WTC11 (cell line): ENCODE measurements at regions not wholly inside any gene's neighbourhood (a gene's known extent, or its start where the extent isn't known, plus 50 kb on each side); places are given as distances from the start of the nearest gene placed in this dataset.

Experiments used
- ATF3 ChIP-seq: sonication (generic); formaldehyde crosslinking; conservative IDR thresholded peaks from 2 replicates; pipeline ENCODE4 v1.8.1; 2022; ENCODE audit warnings: mild to moderate bottlenecking, missing genetic modification reagents
- CDX4 ChIP-seq: fragments of 250-450 bp; sonication (Bioruptor Pico); IDR thresholded peaks from 2 replicates; pipeline ENCODE4 v1.9.0; 2021; ENCODE audit warnings: moderate library complexity, mild to moderate bottlenecking, inconsistent platforms, borderline replicate concordance
- FOXJ3 ChIP-seq: sonication (generic); formaldehyde crosslinking; IDR thresholded peaks from 2 replicates; pipeline ENCODE4 v1.9.0; 2021; ENCODE audit warnings: missing genetic modification reagents, mild to moderate bottlenecking, borderline replicate concordance
- TF ChIP-seq, protein P1 (sequence below): fragments of 200-600 bp; IDR thresholded peaks from 2 replicates; pipeline ENCODE4 v1.8.0; 2022; ENCODE audit warnings: antibody characterized with exemption
- TF ChIP-seq, protein P2 (sequence below): sonication (generic); formaldehyde crosslinking; IDR thresholded peaks from 2 replicates; pipeline ENCODE4 v1.8.0; 2022; ENCODE audit warnings: mild to moderate bottlenecking, missing genetic modification reagents

DNA sequence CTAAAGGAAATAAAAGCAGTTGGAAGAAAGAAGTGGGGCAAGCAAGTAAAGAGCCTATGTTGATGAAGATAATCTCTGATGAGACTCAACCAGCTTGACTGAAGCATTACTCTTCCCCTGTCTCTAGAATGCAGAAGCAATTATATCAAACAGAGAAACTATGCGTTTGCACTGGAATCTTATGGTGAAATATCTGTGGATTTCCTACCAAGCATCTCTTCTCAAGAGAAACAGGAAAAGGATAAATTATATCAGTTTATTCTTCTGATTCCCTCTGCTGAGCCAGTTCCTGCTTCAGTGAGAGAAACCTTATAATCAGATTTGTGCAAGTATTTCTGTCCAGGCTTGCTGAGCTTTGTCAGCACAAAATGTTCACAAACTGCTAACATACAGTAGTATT, 316.7 kb upstream of the SLC7A11 start:
- TF ChIP-seq, protein P1, sequence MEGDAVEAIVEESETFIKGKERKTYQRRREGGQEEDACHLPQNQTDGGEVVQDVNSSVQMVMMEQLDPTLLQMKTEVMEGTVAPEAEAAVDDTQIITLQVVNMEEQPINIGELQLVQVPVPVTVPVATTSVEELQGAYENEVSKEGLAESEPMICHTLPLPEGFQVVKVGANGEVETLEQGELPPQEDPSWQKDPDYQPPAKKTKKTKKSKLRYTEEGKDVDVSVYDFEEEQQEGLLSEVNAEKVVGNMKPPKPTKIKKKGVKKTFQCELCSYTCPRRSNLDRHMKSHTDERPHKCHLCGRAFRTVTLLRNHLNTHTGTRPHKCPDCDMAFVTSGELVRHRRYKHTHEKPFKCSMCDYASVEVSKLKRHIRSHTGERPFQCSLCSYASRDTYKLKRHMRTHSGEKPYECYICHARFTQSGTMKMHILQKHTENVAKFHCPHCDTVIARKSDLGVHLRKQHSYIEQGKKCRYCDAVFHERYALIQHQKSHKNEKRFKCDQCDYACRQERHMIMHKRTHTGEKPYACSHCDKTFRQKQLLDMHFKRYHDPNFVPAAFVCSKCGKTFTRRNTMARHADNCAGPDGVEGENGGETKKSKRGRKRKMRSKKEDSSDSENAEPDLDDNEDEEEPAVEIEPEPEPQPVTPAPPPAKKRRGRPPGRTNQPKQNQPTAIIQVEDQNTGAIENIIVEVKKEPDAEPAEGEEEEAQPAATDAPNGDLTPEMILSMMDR: no peak
- TF ChIP-seq CDX4 (CRISPR knock-in tag) (no peak), ATF3 (CRISPR knock-in tag) (no peak), FOXJ3 (CRISPR knock-in tag) (no peak)
- TF ChIP-seq, protein P2, sequence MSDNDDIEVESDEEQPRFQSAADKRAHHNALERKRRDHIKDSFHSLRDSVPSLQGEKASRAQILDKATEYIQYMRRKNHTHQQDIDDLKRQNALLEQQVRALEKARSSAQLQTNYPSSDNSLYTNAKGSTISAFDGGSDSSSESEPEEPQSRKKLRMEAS (CRISPR knock-in tag): no peak
